Activated CD4-positive, alpha-beta T cell treated with anti-CD3 and anti-CD28 coated beads for 36 hours (primary cell): ENCODE measurements at regions not wholly inside any gene's neighbourhood (a gene's known extent, or its start where the extent isn't known, plus 50 kb on each side); places are given as distances from the start of the nearest gene placed in this dataset.
"Not testable (repeated sequence)": the region's sequence is repeated elsewhere in the genome, so short reads cannot be mapped to it uniquely, and the experiment has no call there.

ENCODE experiments used
- ATAC-seq: fragments of 200-7000 bp; cut with Tn5 transposase; one replicate; pipeline ENCODE4 v1.10.0; 2021; ENCODE audit warnings: mild to moderate bottlenecking, moderate library complexity
- CTCF ChIA-PET: fragments of 350-600 bp; sonication (Branson Sonifier 250); formaldehyde crosslinking; loops from one replicate; lab custom pipeline; 2021; ENCODE audit warnings: antibody characterized with exemption; lab: Charles Lee
- POLR2A ChIA-PET: fragments of 350-600 bp; sonication (Branson Sonifier 250); formaldehyde crosslinking; loops from one replicate; lab custom pipeline; 2021; ENCODE audit warnings: antibody characterized with exemption, inconsistent platforms; lab: Charles Lee
- DNase-seq: peaks from one replicate; pipeline ENCODE4 v3.0.0-alpha.2; 2020
- H3K27ac Mint-ChIP-seq: one replicate; pipeline ENCODE4 v1.8.0; 2021; ENCODE audit warnings: mixed read lengths
- H3K27me3 Mint-ChIP-seq: one replicate; pipeline ENCODE4 v1.8.0; 2021; ENCODE audit warnings: mixed read lengths
- H3K36me3 Mint-ChIP-seq: one replicate; pipeline ENCODE4 v1.8.0; 2021; ENCODE audit warnings: low read depth, mixed read lengths
- H3K4me1 Mint-ChIP-seq: one replicate; pipeline ENCODE4 v1.8.0; 2021; ENCODE audit warnings: mixed read lengths
- H3K4me3 Mint-ChIP-seq: one replicate; pipeline ENCODE4 v1.8.0; 2021; ENCODE audit warnings: mild to moderate bottlenecking, moderate library complexity, mixed read lengths
- H3K9me3 Mint-ChIP-seq: one replicate; pipeline ENCODE4 v1.8.0; 2021; ENCODE audit warnings: low read depth, mixed read lengths
- intact Hi-C, 2 experiments: fragments of 100-400 bp; cut with DNase I in 1 of 2; cut with micrococcal nuclease in 1 of 2; formaldehyde crosslinking; loops; one replicate each; pipeline versions ENCODE4 v1.14.2 to v1.15.1; 2022 to 2024; cut with DNase I, micrococcal nuclease

DNA sequence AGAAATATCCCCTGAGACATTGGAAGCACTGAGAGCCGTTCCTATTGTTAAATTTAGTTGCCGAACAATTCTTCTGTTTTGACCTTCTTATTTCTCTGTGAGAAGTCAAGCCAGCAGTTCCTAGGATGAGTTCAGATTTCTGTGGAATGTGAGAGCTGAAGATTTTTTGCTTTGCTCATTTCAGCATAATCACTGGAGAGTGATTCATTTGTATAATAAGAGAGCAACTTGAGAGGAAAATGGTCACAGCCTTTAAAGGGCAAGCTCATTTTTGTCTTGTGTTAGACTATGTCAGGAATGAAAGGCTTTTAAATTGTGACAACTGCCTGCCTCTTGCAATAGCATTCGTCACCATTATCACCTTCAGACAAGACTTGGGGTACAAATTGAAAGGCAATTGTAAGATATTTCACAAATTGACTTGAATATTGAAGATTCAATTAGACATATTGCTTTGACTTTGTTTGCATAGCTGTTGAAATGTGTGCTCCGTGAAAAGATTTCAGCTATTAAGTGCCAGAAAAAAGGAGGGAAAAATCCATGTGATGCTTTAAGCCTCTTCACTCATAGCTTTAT is 900.0 kb upstream of the GOT2 start:
- Mint-ChIP-seq H3K9me3 (peaks cover 10% of the 10 kb centered on the region), H3K4me1 (no peaks in the 10 kb centered on the region), H3K27me3 (no peaks in the 10 kb centered on the region), H3K27ac (no peak overlapping the region), H3K4me3 (no peak overlapping the region), H3K36me3 (no peaks in the 10 kb centered on the region)
- DNase-seq (no peak), ATAC-seq (no peak)
- ChIA-PET POLR2A (interaction anchor here (0.8 kb wide), 1 partner anchor 36 kb away, joined by 6 read pairs; no protein-coding TSS in a partner anchor), CTCF (no interaction called here)
- intact Hi-C loops = no loop called here

GRCh38 chr16:59632276-59632855 is 898.2 kb upstream of the GOT2 start:
- DNase-seq = no peak
- CTCF ChIA-PET = interaction anchor here (1.0 kb wide), 1 partner anchor 818 kb away, joined by 3 read pairs; no protein-coding TSS in a partner anchor

DNA sequence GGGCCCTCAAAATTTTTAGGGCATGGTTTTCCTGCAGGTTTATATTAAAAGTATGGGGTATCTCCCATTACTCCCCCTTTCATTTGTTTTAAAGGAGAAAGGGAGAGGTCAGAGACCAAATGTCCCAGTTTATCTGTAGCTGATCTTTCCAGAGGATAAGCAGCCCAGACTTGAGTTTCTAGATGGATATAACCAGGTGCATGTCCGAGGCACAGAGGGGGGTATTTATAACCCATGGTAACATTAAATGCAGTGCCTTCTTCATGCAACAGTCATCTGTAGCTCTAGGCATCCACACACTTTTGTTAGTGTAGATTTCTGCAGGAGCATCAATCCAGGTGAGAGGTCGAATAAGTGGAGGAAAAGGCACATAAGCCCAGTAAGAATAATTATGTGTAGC is 890.3 kb upstream of the GOT2 start:
- CTCF ChIA-PET, H3K27me3 Mint-ChIP-seq, intact Hi-C loops: not testable (repeated sequence)

More at GRCh38 chr16:59632276-59632855, 898.2 kb upstream of the GOT2 start:
- ATAC-seq = no peak
- POLR2A ChIA-PET = no interaction called here
- H3K4me3 Mint-ChIP-seq = no peak overlapping the region
- no peaks in the 10 kb centered on the region for H3K27me3 Mint-ChIP-seq
- intact Hi-C loops = no loop called here
- H3K36me3 Mint-ChIP-seq = no peaks in the 10 kb centered on the region
- no peaks in the 10 kb centered on the region for H3K4me1 Mint-ChIP-seq
- H3K27ac Mint-ChIP-seq = no peak overlapping the region
- H3K9me3 Mint-ChIP-seq = peaks cover 10% of the 10 kb centered on the region

GRCh38 chr16:59614466-59615240 is 880.5 kb upstream of the GOT2 start:
- Mint-ChIP-seq H3K36me3 (no peaks in the 10 kb centered on the region), H3K27ac (no peak overlapping the region), H3K4me3 (no peak overlapping the region), H3K9me3 (peaks cover 7% of the 10 kb centered on the region), H3K4me1 (no peaks in the 10 kb centered on the region), H3K27me3 (no peaks in the 10 kb centered on the region)
- no peak for DNase-seq
- intact Hi-C loops = no loop called here
- no peak for ATAC-seq
- POLR2A ChIA-PET = interaction anchor here (0.7 kb wide), 1 partner anchor 85 kb away, joined by 4 read pairs; no protein-coding TSS in a partner anchor
- CTCF ChIA-PET = no interaction called here

More for the DNA sequence above, 890.3 kb upstream of the GOT2 start:
- H3K36me3 Mint-ChIP-seq, DNase-seq, H3K27ac Mint-ChIP-seq, POLR2A ChIA-PET, H3K4me1 Mint-ChIP-seq, H3K9me3 Mint-ChIP-seq, H3K4me3 Mint-ChIP-seq, ATAC-seq: not testable (repeated sequence)

- H3K27me3 Mint-ChIP-seq, POLR2A ChIA-PET, DNase-seq, H3K27ac Mint-ChIP-seq, H3K4me3 Mint-ChIP-seq, ATAC-seq, intact Hi-C loops, H3K9me3 Mint-ChIP-seq, H3K4me1 Mint-ChIP-seq, H3K36me3 Mint-ChIP-seq, CTCF ChIA-PET: not testable (repeated sequence)
Measured at GRCh38 chr16:59612910-59613620, 878.9 kb upstream of the GOT2 start.

GRCh38 chr16:59612094-59612493 is 878.0 kb upstream of the GOT2 start:
- H3K4me1 Mint-ChIP-seq = no peaks in the 10 kb centered on the region
- intact Hi-C loops = no loop called here
- H3K27ac Mint-ChIP-seq = no peak overlapping the region
- no peak for DNase-seq
- no peaks in the 10 kb centered on the region for H3K36me3 Mint-ChIP-seq
- POLR2A ChIA-PET = no interaction called here
- no peaks in the 10 kb centered on the region for H3K27me3 Mint-ChIP-seq
- CTCF ChIA-PET = no interaction called here
- no peak overlapping the region for H3K4me3 Mint-ChIP-seq
- peaks cover 6% of the 10 kb centered on the region for H3K9me3 Mint-ChIP-seq
- ATAC-seq = no peak

GRCh38 chr16:59611556-59611955 is 877.4 kb upstream of the GOT2 start:
- intact Hi-C loops = no loop called here
- peaks cover 2% of the 10 kb centered on the region for H3K9me3 Mint-ChIP-seq
- H3K27me3 Mint-ChIP-seq = no peaks in the 10 kb centered on the region
- H3K4me1 Mint-ChIP-seq = no peaks in the 10 kb centered on the region
- CTCF ChIA-PET = no interaction called here
- H3K4me3 Mint-ChIP-seq = no peak overlapping the region
- DNase-seq = no peak
- no peak overlapping the region for H3K27ac Mint-ChIP-seq
- POLR2A ChIA-PET = no interaction called here
- no peak for ATAC-seq
- no peaks in the 10 kb centered on the region for H3K36me3 Mint-ChIP-seq

- Mint-ChIP-seq H3K4me1 (no peaks in the 10 kb centered on the region), H3K4me3 (no peak overlapping the region), H3K27ac (no peak overlapping the region), H3K9me3 (peaks cover 3% of the 10 kb centered on the region), H3K36me3 (no peaks in the 10 kb centered on the region), H3K27me3 (no peaks in the 10 kb centered on the region)
- POLR2A ChIA-PET = no interaction called here
- CTCF ChIA-PET = no interaction called here
- no peak for ATAC-seq
- intact Hi-C loops = no loop called here
- no peak for DNase-seq
Measured at GRCh38 chr16:59605706-59606105, 871.6 kb upstream of the GOT2 start.

GRCh38 chr16:59604354-59604753 is 870.2 kb upstream of the GOT2 start:
- ATAC-seq = no peak
- H3K27ac Mint-ChIP-seq = no peak overlapping the region

DNA sequence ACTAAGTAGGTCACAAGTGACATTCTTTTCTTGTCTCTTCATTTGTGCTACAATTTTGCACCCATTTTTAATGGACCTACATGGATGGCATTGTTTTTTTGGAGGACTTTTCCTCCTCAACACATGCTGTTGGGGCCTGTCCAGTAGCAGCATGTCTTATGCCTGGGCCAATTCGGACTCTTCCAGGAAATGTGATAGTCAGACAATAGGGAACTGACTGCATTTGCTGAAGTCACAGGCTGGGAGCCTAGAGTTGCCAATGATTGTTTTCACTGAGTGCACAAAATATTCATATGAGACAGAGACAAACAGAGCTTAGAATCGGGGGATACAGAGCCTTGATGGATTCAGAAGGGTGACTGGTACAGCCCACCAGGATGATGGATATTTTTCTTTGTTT is 867.3 kb upstream of the GOT2 start:
- intact Hi-C loops = no loop called here
- no peak for ATAC-seq
- peaks cover 7% of the 10 kb centered on the region for H3K9me3 Mint-ChIP-seq
- H3K27me3 Mint-ChIP-seq = no peaks in the 10 kb centered on the region
- ChIA-PET POLR2A (no interaction called here), CTCF (no interaction called here)
- no peak for DNase-seq
- no peaks in the 10 kb centered on the region for H3K36me3 Mint-ChIP-seq
- no peak overlapping the region for H3K4me3 Mint-ChIP-seq
- H3K4me1 Mint-ChIP-seq = no peaks in the 10 kb centered on the region
- H3K27ac Mint-ChIP-seq = no peak overlapping the region

More at GRCh38 chr16:59604354-59604753, 870.2 kb upstream of the GOT2 start:
- ChIA-PET POLR2A (no interaction called here), CTCF (no interaction called here)
- Mint-ChIP-seq H3K36me3 (no peaks in the 10 kb centered on the region), H3K27me3 (no peaks in the 10 kb centered on the region), H3K4me3 (no peak overlapping the region), H3K4me1 (no peaks in the 10 kb centered on the region), H3K9me3 (peaks cover 3% of the 10 kb centered on the region)
- intact Hi-C loops = no loop called here
- DNase-seq = no peak

DNA sequence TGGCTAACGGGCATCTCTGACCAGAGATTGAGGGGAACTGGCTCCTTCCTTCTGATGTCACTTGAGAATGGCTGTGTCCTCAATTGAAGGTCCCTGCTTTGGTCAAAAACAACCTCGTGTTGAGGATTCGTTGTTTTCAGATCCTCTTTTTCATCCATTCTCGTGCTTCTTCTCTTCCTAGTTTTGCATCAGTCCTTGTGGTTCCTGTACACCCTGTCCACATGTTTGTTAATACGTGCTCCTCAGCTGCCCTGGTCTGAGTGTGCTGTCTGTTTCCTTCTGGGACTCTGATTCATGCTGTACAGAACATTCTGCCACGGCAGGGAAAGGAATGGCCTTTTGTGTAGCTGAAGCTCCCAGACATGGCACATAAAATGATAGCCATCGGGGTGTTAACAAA is 863.2 kb upstream of the GOT2 start:
- POLR2A ChIA-PET = no interaction called here
- no peak overlapping the region for H3K27ac Mint-ChIP-seq

More for the DNA sequence above, 863.2 kb upstream of the GOT2 start:
- Mint-ChIP-seq H3K36me3 (no peaks in the 10 kb centered on the region), H3K4me3 (no peak overlapping the region), H3K9me3 (peaks cover 8% of the 10 kb centered on the region), H3K4me1 (no peaks in the 10 kb centered on the region), H3K27me3 (no peaks in the 10 kb centered on the region)
- intact Hi-C loops = no loop called here
- DNase-seq (no peak), ATAC-seq (no peak)
- CTCF ChIA-PET = no interaction called here
